Adrenal gland (tissue), 9 donors: ENCODE measurements at regions not wholly inside any gene's neighbourhood (a gene's known extent, or its start where the extent isn't known, plus 50 kb on each side); places are given as distances from the start of the nearest gene placed in this dataset.

Experiments used
- DNase-seq, 7 donors: peaks; one replicate each; pipeline ENCODE4 v3.0.0-alpha.2; 2019 to 2020
- H3K27ac ChIP-seq, 5 donors: fragments of 200-600 bp; sonication (generic) in 4 of 5; 1 replicate in 3 of 5; 2 replicates in 2 of 5; pipeline versions ENCODE4 v1.5.1 to v1.8.0; 2016 to 2020; ENCODE audit warnings: mild to moderate bottlenecking in 1 of 5
- H3K27me3 ChIP-seq: fragments of 200-600 bp; 2 replicates; pipeline ENCODE4 v1.8.0; 2021
- H3K36me3 ChIP-seq, 2 donors: fragments of 200-600 bp; replicated peaks in 1 of 2; 1 replicate in 1 of 2; 2 replicates in 1 of 2; pipeline versions ENCODE4 v1.5.1 to v1.8.0; 2018 to 2022
- H3K4me1 ChIP-seq, 2 donors: fragments of 200-600 bp; replicated peaks in 1 of 2; 1 replicate in 1 of 2; 2 replicates in 1 of 2; pipeline versions ENCODE4 v1.5.1 to v1.8.0; 2018 to 2021
- H3K4me3 ChIP-seq, 4 donors: fragments of 200-600 bp; sonication (generic) in 3 of 4; one replicate each; pipeline ENCODE4 v1.5.1; 2016 to 2018
- H3K9me3 ChIP-seq, 3 donors: fragments of 200-600 bp; sonication (generic) in 1 of 3; replicated peaks in 1 of 3; 1 replicate in 2 of 3; 2 replicates in 1 of 3; pipeline versions ENCODE4 v1.5.1 to v1.8.0; 2016 to 2021
- POLR2A ChIP-seq, 2 donors: fragments of 450-650 bp; IDR thresholded peaks; one replicate each; pipeline ENCODE4 v1.6.1; 2017; ENCODE audit warnings: antibody characterized with exemption in 2 of 2, mild to moderate bottlenecking in 2 of 2, moderate library complexity in 1 of 2
- WGBS, 4 donors: extraction: QIAGEN DNeasy Blood & Tissue Kit in 2 of 4; methylation state at CpG; one replicate each; pipeline versions ENCODE4 v1.1.5 to v1.1.7; 2013 to 2017; 5-methylcytosine and 5-hydroxymethylcytosine counted together
- intact Hi-C, 2 donors: fragments of 100-400 bp; cut with DNase I; formaldehyde crosslinking; loops; one replicate each; pipeline versions ENCODE4 v1.14.1 to v1.15.0; 2022 to 2023
- TF ChIP-seq, protein P1 (sequence below), 6 experiments: fragments of 450-650 bp in 4 of 6; fragments of 200-600 bp in 2 of 6; sonication (generic) in 1 of 6; IDR thresholded peaks; 1 replicate in 5 of 6; 2 replicates in 1 of 6; pipeline versions ENCODE4 v1.5.1 to v1.8.0; 2016 to 2021; ENCODE audit warnings: antibody characterized with exemption in 6 of 6, mild to moderate bottlenecking in 2 of 6, moderate library complexity in 1 of 6
- donor health status: healthy with polysubstance abuse.
- donor health status: Bipolar disorder and iron deficiency.
- donor health status: DM: yes; HTN: yes; CAD: no.
- donor health status: DM: no; HTN: no; CAD: no.
- donor health status: DM: no; HTN: no; CAD: no.

DNA sequence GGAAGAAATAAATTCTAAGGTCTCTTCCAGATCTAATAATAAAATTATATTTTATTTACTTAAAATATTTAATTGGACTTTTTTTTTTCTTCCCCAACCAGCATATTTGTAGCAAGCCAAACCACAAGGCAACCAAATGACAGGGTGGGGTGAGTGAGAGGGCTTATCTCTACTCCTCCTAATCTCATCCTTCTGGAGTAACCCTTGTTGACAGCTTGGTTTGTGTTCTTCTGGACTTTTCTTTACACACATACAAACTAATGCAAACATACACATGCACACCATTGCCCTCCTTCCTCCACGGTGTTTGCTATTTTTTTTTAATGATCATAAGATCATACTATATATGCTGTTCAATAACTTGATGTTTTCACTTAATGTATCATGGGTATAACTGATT is 383.1 kb downstream of the DLEU7 start:
- Histone ChIP-seq H3K4me3 (no peak overlapping the region), H3K27ac (no peak overlapping the region), H3K9me3 (no peaks in the 10 kb centered on the region), H3K4me1 (no peaks in the 10 kb centered on the region), H3K27me3 (no peaks in the 10 kb centered on the region), H3K36me3 (peaks cover 0 to 3% of the 10 kb centered on the region in 2 donors)
- intact Hi-C loops: no loop called here
- no peak for DNase-seq
- TF ChIP-seq, protein P1, sequence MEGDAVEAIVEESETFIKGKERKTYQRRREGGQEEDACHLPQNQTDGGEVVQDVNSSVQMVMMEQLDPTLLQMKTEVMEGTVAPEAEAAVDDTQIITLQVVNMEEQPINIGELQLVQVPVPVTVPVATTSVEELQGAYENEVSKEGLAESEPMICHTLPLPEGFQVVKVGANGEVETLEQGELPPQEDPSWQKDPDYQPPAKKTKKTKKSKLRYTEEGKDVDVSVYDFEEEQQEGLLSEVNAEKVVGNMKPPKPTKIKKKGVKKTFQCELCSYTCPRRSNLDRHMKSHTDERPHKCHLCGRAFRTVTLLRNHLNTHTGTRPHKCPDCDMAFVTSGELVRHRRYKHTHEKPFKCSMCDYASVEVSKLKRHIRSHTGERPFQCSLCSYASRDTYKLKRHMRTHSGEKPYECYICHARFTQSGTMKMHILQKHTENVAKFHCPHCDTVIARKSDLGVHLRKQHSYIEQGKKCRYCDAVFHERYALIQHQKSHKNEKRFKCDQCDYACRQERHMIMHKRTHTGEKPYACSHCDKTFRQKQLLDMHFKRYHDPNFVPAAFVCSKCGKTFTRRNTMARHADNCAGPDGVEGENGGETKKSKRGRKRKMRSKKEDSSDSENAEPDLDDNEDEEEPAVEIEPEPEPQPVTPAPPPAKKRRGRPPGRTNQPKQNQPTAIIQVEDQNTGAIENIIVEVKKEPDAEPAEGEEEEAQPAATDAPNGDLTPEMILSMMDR (IDR thresholded peaks at IDR 0.05): no peak
- no peak for TF ChIP-seq POLR2A (IDR thresholded peaks at IDR 0.05)
- WGBS, 4 donors: 67 to 79% (median 73%) methylated on average over 1 of the region's 1 CpG

DNA sequence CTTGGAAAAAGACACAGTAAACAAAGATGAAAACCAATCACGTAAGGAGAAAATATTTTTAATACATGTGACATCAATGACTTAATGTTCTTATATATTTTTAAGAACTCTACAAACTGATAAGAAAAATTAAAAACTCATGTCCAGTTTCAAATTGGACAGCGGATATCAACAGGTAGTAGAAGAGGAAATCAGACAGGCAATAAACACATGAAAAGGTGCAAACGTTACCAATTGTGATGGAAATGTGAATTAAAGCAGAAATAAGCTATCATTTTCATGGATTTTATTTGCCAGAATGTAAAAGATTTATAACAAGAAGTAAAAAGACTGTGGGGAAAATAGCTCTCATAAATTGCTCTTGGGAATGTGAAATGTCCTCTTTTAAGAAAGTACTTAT is 382.3 kb downstream of the DLEU7 start:
- Histone ChIP-seq H3K36me3 (peaks cover 0 to 3% of the 10 kb centered on the region in 2 donors), H3K4me1 (no peaks in the 10 kb centered on the region), H3K27me3 (no peaks in the 10 kb centered on the region), H3K4me3 (no peak overlapping the region), H3K9me3 (no peaks in the 10 kb centered on the region), H3K27ac (no peak overlapping the region)
- no peak for TF ChIP-seq POLR2A (IDR thresholded peaks at IDR 0.05)
- TF ChIP-seq, protein P1 (IDR thresholded peaks at IDR 0.05): no peak
- intact Hi-C loops: no loop called here
- WGBS, 4 donors: 72 to 88% (median 84%) methylated on average over 3 of the region's 3 CpGs
- DNase-seq: no peak

DNA sequence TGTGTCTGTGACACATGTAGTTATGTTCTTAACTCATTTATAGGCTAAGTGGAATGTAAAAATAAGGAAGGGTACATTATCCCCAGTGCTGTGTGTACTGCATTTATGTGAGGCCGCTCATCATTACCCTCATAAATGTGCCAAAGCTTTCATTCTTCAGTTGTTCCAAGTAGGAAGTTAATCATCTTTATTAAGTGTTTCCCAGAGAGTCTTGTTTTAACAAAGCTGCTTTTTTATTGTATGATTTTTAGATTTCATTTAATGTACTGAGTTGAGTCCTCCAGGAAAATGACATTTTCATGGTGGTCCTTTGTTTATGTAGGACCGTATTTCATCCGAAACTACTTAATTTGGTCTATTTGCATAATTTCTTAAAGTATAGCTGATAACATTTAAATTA is 379.8 kb downstream of the DLEU7 start:
- 87 to 92% (median 90%) methylated on average over 3 of the region's 3 CpGs for WGBS, 4 donors
- H3K9me3 ChIP-seq: no peaks in the 10 kb centered on the region

DNA sequence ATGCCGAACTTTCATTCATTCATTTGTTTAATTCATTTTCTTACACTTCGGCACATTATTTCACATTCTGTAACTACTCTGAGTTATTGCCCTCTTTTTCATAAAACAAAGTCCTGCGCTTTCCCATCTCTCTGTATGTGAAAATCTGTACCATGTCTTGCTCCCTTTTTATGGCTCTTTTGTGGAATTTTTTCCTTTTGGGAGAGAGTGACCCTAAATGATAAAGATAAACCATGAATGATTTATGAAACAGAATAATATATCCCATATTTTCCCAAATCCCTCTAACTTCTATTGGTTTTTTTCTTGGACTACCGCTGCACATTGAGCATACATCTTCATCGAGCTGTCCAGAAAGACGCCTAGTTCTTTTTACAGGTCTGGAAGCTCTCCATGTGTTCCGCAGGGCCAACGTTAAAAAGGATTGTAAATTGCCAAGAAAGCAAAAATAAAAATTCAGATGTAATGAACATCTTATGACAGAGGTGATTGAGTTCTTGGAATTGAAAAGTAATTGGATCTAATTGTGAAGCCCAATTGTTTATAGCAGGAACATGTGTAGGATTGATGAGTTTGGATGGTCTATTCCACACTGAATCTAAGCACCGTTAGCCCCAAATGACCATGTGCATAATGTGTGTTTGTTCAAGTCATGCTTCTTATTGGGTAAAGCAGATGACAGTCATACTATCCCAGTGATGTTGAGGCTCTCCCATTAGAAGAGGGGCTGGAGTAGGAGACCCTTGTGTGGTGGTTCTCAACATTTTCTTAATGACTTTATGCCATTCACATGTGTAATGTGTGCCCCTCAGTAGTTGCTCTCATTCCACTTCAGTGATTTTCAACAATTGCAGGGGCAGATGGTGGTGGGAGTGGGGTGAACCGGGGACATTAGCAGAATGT is 378.9 kb downstream of the DLEU7 start:
- H3K36me3 ChIP-seq: no peaks in the 10 kb centered on the region
- H3K27ac ChIP-seq: no peak overlapping the region
- WGBS, 4 donors: 86 to 90% (median 88%) methylated on average over 10 of the region's 10 CpGs
- no peaks in the 10 kb centered on the region for H3K4me1 ChIP-seq
- no peak overlapping the region for H3K4me3 ChIP-seq
- intact Hi-C loops: no loop called here
- no peak for TF ChIP-seq POLR2A (IDR thresholded peaks at IDR 0.05)
- TF ChIP-seq, protein P1 (IDR thresholded peaks at IDR 0.05): no peak
- no peak for DNase-seq
- no peaks in the 10 kb centered on the region for H3K27me3 ChIP-seq
- no peaks in the 10 kb centered on the region for H3K9me3 ChIP-seq

More for the DNA sequence above, 379.8 kb downstream of the DLEU7 start:
- TF ChIP-seq, protein P1 (IDR thresholded peaks at IDR 0.05): no peak
- no peak for TF ChIP-seq POLR2A (IDR thresholded peaks at IDR 0.05)
- Histone ChIP-seq H3K4me1 (no peaks in the 10 kb centered on the region), H3K27me3 (no peaks in the 10 kb centered on the region), H3K27ac (no peak overlapping the region), H3K4me3 (no peak overlapping the region), H3K36me3 (no peaks in the 10 kb centered on the region)
- intact Hi-C loops: no loop called here
- DNase-seq: no peak
